Stimulated activated CD4-positive, alpha-beta T cell treated with anti-CD3 and anti-CD28 coated beads, Interleukin-15, amount 100 ng/mL, for 1 hour (primary cell): ENCODE measurements at regions not wholly inside any gene's neighbourhood (a gene's known extent, or its start where the extent isn't known, plus 50 kb on each side); places are given as distances from the start of the nearest gene placed in this dataset.

Source experiments
- DNase-seq, 2 donors: peaks; one replicate each; pipeline ENCODE4 v3.0.0-alpha.2; 2020; ENCODE audit warnings: low read depth in 1 of 2, low spot score in 1 of 2

DNA sequence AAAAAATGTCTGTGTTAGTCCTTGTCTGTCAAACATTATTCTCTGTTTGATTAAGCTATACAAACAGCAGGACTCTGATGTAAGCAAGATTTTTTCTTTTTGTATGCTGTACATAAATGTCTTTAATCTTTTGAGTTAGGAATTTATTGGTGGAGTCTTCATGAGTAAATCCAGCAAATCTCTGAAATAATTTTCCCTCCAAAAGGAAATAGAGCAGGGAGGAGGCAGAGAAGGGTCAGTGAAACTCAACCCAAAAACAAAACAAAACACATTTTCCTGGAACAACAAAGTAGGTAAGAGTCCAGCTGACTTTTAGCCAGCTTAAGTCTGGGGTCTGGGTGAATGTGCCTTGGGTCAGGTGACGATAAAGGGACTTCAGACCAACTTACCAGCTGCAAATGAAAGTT, 113.7 kb downstream of the FOXA2 start:
- DNase-seq: no peak

DNA sequence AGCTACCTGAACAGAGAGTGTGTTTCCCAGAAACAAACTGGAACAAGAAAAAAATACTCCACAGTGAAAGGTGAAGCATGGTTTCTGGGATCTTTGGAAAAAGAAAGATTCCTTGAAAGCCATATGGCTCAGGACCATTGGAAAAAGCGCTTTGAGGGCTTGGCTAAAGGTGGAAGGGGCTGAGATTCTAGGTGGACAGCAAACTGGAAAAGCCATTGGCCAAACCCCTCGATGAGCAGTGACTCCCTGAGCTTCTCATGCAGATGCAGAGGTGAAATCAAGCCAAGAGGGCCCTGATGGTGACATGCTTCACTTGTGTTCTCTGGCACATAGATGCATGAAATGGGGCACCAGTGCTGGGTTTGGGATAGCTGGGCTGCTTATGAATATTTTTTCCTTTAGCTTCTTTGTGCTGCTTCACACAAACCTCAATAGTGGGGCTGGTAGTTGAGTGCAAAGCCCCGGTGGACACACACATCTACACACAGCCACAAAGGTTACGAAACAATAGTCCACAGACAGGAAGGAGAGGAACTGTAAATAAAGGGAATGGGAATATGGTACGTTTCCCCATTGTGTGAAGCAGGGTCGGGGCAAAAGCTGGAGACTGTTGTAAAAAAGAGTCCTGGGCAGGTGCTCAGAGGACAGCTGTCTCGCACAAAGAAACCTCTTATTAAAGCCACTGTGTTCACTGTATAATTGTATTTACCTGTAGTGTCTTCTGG, 117.8 kb downstream of the FOXA2 start:
- DNase-seq: no peak

DNA sequence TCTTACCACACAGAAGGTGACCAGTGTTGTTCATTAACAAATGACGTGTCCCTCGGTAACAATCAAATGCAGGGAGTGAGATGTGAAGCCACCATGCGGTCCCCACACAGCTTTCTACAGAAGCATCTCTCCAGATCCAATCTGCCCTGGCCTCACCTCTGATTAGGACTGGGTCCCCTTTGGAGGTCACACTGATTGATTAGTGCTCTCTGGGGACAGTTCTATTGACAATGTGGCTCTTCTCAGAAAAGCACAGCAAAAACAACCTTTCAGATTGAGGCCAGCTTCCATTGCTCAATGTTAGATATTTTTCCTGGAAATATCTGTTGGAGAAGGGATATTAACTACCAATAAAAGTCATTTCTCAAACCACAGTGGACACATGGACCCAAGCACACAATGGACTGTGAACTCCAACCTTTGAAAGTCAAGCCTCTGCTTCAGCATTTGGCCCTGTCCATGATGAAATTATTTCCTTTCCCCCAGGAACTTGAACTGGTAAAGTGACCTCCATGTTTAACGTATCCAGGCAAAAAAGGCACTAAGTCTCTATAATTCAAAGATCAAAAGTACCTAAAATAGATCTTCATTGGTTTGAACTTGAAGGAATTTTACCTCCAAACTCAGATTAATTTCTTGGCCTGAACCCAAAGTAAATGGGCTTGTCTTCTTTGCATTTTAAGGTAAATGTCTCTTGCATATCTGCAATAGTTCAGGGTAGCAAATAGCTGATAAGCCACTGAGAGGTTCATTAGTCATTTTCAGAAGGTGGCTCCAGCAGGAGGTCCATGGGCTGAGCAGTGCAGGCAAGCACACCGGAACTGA, 118.5 kb downstream of the FOXA2 start:
- no peak for DNase-seq

DNA sequence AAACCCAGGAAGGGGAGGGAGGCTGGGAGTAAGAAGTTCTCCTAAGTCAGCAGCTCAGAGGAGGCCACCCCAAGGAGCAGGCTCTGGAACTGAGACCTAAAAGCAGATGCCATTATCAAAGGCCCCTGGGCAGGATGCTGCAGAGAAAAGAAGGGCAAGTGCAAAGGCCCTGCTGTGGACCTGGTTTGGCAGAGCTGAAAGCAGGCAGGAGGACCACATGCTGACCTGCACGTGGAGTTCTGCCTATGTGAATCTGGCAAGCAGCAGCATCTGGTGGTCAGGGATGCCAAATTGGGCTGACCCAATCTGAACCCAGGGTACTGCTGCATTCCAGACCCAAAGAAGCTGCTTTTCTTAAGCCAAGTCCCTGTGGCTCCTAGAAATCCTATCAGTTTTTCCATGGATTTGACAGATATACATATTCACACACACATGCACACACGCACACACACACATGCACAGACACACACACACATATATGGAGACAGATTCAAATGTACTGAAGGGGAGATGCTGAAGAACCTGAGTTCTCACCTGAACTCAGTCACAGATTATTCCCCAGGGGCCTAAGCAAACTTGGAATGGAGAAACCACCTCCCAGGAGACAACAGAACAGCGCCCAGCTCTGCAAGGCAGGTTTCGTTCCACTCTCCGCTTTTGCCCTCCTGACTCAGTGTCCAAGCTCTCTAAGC, 119.9 kb downstream of the FOXA2 start:
- DNase-seq: no peak

DNA sequence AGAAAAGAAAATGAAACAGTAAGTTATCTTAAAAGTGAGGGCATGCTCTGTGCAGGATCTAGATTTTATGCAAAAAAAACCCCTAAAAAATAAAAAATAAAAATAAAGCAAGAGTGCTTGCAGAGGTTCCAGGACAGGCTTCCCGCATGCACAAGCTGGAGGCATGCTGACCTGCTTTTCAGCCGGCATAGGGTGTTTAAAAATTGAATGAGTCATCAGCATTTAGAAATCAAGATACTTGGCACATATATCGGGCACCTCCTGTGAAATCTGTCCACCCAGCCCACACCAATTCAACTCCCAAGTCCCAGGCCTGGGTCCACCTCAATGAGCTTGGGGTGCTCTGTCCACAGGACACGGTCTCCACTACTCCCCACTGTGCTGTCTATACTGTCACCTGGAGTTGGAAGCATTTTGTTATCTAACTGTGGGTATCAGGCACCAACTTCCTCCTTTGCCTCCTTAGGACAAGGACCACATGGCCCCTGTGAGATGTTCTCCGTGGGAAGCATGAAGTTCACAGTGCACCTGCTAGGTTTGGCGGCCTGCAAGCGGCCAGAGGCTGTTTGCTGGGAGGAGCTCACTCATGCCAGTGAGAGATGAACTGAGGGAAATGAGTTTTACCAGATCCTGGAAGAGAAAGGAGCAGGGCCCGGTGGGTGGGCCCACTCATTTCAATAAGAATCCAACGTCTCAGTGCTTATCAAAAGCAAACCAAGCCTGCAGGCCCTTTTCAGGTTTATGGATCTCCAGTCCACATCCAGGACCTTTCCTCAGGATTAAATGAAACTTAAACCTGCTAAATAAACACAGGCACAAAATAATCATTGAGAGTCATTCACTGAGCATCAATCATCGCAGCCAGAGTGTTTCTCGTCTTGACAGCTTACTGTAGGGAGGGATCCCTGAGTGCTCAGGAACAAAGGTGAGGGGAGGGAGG, 121.1 kb downstream of the FOXA2 start:
- no peak for DNase-seq

DNA sequence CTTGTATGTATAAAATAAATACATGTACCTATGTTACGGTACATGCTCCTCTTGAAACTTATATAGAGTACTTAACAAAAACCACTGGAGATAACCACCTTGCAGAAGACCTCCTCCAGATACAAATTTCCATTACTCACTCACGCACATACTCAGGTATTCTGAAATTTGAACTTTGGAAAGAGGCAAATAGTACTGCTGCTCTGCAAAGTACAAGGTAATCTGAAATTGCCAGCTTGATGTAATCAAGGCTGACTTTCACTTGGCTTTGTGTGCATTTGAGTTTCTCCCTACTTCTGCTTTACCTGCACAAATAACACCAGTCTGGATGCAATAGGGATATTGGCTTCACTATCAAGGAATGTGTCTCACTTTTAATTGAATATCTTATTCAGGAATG, 123.6 kb downstream of the FOXA2 start:
- DNase-seq: no peak

DNA sequence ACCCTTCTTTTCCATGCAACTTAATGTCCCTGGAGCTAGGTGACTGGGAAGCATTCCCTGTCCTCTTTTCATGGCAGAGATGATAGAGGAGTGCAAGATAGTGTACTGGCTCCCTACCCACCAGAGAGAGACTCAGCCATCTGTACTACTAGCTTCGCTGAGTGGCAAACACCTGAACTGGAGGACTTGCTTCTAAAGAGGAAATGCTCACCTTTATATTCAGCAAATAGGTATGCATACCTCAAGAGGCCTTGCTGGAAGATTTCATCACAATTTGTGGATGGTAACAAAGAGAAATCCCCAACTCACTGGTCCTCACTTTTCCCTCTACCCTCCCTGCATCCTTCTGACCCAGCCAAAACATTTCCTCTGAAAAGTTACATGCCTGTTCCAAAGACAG, 124.1 kb downstream of the FOXA2 start:
- no peak for DNase-seq

DNA sequence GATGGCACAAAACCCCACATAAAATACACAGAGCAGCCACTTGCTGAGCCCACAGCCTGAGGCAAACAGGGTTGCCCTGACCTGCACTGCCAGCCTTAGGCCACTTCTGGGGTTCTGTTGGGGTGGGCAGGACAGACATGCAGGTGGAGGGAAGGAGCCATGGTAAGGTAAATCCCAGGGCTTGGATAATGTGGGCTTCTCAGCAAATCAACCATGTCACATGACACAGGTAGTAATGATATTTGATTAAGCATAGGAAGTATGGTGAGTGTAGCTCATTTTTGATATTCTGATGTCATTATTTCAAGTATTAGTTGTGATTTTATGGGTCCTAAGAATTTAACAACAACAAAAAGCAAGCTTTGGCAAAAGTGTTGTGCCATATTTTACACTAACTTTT, 124.6 kb downstream of the FOXA2 start:
- no peak for DNase-seq

DNA sequence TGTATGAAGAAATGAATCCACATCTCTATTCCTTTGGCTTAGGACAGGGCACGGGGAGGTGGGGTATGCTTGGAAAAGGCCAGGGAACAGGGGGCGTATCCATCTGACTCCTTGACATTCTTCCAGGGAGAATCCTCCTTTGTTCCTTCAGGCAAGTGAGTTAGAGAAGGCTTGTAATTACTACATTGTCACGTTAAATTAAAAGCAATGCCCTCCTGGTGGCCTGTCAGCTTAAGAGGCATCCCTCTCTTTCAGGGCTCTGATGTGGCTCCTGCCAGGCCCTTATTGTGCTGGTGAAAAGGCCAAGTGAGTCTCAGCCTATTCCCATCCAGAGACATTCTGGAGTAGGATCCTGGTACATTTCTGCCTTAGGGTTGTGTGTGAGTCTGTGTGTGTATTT, 128.3 kb downstream of the FOXA2 start:
- no peak for DNase-seq

DNA sequence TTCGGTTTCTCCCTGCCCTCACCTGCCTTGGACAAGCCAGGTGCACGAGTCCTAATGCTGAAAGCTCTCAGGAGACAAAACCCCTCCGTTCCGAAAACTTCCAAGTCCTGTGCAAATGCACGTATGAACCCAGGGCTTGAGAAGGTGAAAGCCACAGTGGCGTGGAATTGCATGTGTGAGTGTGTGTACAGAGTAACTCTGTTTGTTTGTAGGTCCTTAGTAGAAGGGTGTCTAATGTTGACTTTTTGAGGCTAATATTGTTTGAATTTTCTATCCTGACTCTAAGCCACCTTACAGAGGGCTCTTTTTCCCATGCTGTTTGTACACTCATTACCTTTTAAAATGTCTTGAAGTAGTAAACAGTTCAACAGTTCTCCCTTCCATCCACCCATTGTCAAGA, 129.1 kb downstream of the FOXA2 start:
- DNase-seq: no peak

DNA sequence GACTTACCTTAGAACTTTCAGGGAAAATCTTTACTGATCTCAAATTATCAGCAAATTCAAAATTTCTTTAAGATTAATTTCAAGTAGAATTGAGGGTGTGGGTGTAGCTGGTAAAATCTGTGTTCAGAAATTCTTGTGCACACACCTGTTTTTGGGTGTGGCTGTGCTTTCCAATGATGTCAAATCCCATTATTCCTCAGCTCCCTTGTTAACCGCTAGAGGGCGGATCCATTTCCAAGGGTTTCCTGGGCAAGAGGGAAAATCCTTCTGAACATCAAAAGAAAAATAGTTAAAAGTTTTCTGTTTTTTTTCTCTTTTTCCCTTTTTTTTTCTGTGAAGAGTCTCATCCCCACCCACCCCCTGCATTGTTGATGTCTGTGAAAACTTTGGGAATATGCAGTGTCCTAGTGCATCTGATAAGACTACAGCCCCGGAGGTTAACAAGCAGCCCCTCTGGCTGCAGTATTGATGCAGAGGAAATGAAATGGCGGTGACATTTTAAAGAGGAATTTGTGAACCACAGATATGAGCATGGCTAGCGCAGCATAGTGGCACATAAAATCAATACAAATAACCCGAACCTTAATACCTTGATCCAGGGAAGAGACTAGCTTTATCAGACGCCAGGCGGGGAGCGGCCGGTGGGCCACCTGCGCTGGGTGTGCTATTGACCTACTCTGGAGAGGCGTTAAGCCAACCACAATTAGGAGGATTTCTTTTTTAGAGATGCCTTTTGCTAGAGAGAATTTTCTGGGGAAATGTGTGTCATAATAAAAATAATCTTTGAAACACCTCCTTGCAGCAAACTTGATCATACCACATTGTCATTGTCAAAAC, 130.9 kb downstream of the FOXA2 start:
- no peak for DNase-seq

DNA sequence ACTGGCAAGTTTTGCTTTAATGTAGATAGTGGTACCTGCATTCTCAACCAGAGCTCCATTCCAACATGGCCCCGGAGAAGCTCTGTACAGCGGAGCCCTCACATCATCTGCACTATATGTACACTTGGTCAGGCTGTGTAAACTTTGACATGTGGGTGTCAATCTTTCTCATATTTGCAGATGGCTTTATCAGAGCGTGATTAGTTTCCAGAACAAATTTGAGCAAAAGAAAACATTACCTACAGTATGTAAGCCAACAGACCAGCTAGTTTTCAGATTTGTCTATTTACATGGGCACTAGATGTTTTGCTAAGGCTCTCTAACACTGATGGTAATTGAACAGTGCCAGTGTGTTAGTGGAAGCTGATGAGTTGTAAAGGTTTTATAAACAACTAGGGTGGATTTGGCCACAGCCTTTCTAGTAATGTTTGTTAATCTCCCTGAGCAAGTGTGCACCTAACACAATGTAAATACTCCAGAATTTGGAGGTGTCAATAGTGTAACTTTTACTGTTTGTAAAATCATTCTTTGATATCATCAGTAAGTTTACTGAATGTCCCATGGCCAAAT, 131.8 kb downstream of the FOXA2 start:
- DNase-seq: no peak

DNA sequence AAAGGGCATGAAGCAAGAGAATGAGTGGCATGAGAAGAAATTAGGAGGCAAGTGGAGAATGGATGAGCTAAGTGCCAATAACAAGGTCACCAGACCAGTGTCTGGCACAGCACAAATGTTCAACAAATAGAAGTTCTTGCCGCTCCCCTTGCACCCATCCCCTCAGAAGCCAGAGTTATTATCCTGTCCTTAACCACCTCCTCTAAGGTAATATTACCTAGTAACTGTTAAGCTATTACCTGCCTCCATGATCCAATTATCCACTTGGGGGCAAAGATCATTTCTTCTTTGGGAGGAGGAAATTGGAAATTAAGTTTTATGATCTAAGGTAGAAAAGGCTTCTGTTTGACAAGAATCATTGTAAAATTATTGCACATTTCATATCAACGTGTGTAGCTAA, 133.8 kb downstream of the FOXA2 start:
- no peak for DNase-seq

DNA sequence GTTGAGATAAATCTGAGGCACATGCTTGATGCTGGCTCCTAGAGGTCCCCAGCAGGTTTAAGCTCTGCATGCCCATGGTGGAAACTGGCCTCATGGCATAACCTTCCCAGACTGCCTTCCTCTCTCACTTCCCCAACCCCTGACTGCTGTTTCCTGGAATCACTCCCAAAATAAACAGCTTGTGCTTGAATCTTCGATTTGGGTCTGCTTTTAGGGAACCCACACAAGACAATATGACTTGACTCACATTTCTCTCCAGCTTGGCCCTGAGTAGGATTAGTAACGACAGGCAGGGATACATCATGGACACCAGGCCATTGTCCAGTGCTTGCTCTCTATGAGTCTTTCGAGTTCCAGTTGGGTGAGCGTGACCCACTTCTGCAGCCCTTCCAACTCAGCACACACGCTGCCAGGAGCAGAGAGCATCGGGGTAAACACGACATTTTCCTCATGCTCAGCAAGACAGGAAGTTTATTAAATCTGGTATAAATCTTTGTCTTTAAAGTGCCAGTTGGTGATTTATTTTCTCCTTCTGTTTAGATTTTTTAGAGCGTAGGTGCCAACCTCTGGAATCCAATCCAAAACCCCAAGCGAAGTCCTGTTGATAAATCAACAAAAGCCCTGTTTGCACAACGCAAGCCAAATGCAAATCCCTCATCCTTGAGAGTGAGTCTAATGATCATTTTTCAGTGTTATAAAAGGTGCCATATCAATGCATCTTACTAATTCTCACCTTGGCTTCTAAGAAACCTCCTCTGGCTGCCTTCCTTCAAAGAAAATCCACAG, 135.0 kb downstream of the FOXA2 start:
- DNase-seq: no peak

DNA sequence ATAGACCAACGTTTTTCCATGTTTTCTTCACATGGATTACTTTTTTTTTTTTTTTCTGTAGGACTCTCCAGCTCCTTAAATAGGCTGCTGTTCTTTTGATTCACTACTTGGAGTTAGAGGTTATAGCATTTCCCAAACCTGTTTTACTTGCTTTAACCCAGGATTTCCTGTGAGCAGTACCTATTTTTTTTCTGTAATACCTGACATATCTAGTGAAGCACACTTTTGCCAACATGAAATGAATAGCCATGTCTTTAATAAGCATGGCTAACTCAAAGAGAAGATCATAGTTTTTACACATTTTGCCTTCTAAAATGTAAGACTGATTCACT, 137.0 kb downstream of the FOXA2 start:
- no peak for DNase-seq

DNA sequence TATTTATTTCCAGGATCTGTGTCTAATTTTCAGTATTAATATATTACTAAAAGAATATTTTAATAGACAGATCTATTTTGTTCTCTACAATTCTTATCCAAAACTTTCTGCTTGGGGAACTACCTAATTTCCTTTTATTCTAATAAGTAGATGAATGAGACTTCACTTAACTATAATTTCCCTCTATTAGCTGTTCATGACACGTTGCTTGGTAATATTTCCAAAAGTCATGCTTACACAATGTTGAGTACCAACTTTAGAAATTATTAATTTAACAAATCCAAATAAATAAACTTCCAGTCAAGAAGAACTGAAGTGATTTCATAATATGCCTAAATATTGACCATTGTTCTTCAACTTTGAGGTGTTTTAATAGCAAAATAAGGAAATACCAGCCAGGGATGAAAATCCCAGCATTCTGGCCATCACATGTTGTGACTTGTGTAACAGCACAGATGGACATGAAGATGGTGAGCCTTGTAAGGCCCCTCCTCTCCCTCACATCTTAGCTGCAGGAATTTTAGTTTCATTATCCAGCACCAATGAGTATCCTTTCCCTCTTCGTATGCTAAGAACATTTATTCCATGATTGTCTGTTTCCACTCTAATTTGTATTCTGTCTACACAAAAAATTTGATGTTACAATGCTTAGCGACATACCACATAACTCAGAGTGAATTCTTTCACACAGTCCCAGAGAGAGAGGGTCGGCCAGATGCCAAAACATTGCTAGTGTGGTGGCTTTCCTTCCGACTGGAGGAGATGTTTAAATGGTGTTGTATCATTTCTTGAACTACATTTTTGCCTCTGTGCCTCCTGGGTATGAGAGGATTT, 137.5 kb downstream of the FOXA2 start:
- DNase-seq: no peak

DNA sequence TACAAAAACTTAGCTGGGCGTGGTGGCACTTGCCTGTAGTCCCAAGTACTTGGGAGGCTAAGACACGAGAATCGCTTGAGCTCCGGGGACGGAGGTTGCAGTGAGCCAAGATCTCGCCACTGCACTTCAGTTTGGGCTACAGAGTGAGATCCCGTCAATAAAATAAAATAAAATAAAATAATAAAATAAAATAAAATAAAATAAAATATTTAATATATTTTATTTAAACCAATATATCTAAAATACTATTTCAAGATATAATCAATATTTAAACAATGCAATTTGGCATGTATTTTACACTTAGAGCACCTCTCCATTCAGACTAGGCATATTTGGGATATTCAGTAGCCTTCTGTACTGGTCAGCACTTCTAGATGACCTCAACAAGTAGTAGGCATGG, 142.1 kb downstream of the FOXA2 start:
- no peak for DNase-seq

DNA sequence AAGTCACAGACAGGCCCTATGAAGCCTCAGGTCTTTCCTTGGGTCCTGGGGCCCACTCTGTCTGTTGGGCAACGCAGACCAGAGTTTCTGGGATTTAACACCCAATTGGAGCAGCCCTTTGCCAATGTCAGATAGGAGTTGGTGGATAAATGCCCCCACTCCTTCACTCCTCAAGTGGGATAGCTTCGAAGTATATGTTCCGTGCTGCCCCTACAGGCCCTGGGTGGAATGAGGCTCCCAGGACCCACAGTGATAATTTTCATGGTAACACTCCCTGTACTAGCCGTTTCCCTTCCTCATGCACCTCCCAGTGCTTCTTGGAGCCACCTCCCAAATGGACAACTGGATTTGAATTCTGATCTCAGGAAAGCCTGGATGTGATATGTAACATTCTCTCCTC, 145.4 kb downstream of the FOXA2 start:
- DNase-seq: no peak
